GM12891 (cell line): ENCODE measurements at regions not wholly inside any gene's neighbourhood (a gene's known extent, or its start where the extent isn't known, plus 50 kb on each side); places are given as distances from the start of the nearest gene placed in this dataset.

Source experiments
- PAX5 ChIP-seq: IDR thresholded peaks from 2 replicates; pipeline ENCODE4 v1.6.1; 2011; ENCODE audit warnings: low read length, moderate library complexity, mild to moderate bottlenecking; ENCODE audit not compliant: insufficient read depth, severe bottlenecking
- POLR2A ChIP-seq: IDR thresholded peaks from 2 replicates; pipeline ENCODE4 v1.6.1; 2011; ENCODE audit warnings: low read depth, low read length, control low read depth
- POLR2AphosphoS5 ChIP-seq: IDR thresholded peaks from 2 replicates; pipeline ENCODE4 v1.6.1; 2011; ENCODE audit warnings: low read depth, low read length, control low read depth
- POU2F2 ChIP-seq: IDR thresholded peaks from 2 replicates; pipeline ENCODE4 v1.6.1; 2011; ENCODE audit warnings: low read depth, mild to moderate bottlenecking, control low read depth, low read length, moderate library complexity
- SPI1 ChIP-seq: IDR thresholded peaks from 2 replicates; pipeline ENCODE4 v1.6.1; 2011; ENCODE audit warnings: low read depth, low read length, control low read depth
- TAF1 ChIP-seq: IDR thresholded peaks from 2 replicates; pipeline ENCODE4 v1.6.1; 2011; ENCODE audit warnings: low read depth, low read length, control low read depth

- TF ChIP-seq POLR2AphosphoS5, result no peak
- TF ChIP-seq POLR2A, result no peak
- TF ChIP-seq SPI1, result no peak
- TF ChIP-seq TAF1, result no peak
- no peak for TF ChIP-seq PAX5
- no peak for TF ChIP-seq POU2F2
Measured at GRCh38 chr15:29994284-29994683, 88.5 kb upstream of the GOLGA8J start.
